VCaP (cell line): ENCODE measurements at regions not wholly inside any gene's neighbourhood (a gene's known extent, or its start where the extent isn't known, plus 50 kb on each side); places are given as distances from the start of the nearest gene placed in this dataset.
"Not testable (repeated sequence)": the region's sequence is repeated elsewhere in the genome, so short reads cannot be mapped to it uniquely, and the experiment has no call there.

Experiments used
- H3K27ac ChIP-seq: fragments of 450-650 bp; 2 replicates; pipeline ENCODE4 v1.5.1; 2017
- TF ChIP-seq, protein P1 (sequence below): fragments of 450-650 bp; conservative IDR thresholded peaks from 2 replicates; pipeline ENCODE4 v1.5.1; 2017; ENCODE audit warnings: mild to moderate bottlenecking, moderate library complexity

DNA sequence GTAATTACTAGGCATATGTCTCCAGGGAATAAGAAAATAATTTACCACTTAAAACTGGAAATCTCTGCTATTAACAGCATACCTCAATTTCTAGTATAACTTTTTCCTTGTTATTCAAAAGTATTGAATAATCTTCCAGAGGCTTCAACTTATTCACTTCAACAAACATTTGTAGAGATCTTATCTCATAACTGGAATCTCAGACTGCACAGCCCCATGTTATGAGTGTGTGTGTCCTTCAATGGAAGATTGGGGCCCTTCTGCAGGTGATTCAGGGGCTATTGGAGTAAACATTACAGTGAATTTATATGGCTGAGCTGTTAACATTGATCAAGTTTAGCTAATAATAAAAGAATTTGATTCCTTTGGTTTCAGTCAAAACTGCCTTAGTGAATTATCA lies 946.1 kb downstream of the TTLL7 start:
- TF ChIP-seq, protein P1, sequence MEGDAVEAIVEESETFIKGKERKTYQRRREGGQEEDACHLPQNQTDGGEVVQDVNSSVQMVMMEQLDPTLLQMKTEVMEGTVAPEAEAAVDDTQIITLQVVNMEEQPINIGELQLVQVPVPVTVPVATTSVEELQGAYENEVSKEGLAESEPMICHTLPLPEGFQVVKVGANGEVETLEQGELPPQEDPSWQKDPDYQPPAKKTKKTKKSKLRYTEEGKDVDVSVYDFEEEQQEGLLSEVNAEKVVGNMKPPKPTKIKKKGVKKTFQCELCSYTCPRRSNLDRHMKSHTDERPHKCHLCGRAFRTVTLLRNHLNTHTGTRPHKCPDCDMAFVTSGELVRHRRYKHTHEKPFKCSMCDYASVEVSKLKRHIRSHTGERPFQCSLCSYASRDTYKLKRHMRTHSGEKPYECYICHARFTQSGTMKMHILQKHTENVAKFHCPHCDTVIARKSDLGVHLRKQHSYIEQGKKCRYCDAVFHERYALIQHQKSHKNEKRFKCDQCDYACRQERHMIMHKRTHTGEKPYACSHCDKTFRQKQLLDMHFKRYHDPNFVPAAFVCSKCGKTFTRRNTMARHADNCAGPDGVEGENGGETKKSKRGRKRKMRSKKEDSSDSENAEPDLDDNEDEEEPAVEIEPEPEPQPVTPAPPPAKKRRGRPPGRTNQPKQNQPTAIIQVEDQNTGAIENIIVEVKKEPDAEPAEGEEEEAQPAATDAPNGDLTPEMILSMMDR, result no peak
- H3K27ac ChIP-seq, result peak overlapping the region; percentile 68

DNA sequence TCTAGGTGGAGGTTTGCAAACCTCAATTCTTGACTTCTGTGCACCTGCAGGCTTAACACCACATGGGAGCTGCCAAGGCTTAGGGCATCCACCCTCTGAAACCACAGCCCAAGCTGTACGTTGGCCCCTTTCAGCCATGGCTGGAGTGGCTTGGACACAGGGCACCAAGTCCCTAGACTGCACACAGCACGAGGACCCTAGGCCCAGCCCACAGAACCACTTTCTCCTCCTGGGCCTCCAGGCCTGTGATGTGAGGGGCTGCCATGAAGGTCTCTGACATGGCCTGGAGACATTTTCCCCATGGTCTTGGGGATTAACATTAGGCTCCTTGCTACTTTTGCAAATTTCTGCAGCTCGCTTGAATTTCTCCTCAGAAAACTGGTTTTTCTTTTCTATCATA lies 947.9 kb downstream of the TTLL7 start:
- not testable (repeated sequence) for H3K27ac ChIP-seq

DNA sequence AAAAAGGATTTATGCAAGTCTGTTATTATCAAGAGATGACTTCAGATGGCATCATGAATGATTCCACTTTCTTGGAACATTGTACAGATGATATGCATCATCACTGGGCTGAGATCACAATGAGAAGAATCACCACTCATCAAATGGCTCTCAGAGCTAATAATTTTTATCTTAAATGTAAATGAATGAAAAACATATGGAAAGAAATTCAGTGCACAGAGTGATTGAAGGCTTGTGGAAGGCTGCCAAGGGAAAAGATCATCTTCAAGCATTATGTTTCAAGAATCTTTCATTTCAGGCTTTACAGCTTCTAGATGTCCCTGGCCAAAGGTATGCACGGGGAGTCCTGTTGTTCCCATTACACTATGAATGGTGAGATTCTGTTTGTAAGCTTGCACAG lies 955.7 kb downstream of the TTLL7 start:
- no peak overlapping the region for H3K27ac ChIP-seq
- TF ChIP-seq, protein P1, result no peak

DNA sequence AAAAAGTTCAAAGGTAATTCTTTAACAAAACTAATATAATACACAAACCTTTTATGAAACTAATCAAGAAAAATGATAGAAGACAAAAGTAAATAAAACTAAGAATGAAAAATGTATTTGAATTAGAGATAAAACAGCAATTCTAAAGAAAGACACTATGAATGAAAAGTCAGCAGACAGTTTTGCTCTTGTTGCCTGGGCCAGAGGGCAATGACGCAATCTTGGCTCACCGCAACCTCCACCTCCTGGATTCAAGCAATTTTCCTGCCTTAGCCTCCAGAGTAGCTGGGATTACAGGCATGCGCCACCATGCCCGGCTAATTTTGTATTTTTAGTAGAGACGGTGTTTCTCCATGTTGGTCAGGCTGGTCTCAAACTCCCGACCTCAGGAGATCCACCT lies 959.8 kb downstream of the TTLL7 start:
- H3K27ac ChIP-seq, result not testable (repeated sequence)

DNA sequence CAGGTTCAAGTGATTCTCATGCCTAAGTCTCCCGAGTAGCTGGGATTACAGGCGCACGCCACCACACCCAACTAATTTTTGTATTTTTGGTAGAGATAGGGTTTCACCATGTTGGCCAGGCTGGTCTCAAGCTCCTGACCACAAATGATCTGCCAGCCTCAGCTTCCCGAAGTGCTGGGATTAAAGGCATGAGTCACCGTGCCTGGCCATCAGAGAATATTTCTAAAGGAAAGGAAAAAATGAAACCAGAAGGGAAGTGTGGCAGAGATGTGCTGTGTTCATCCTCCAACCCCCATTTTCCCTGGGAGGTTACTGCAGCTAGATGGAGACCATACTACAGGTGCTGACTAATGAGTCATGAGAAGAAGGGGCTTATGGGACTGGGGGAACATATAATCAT lies 964.1 kb downstream of the TTLL7 start:
- H3K27ac ChIP-seq, result no peak overlapping the region
- TF ChIP-seq, protein P1, result no peak

DNA sequence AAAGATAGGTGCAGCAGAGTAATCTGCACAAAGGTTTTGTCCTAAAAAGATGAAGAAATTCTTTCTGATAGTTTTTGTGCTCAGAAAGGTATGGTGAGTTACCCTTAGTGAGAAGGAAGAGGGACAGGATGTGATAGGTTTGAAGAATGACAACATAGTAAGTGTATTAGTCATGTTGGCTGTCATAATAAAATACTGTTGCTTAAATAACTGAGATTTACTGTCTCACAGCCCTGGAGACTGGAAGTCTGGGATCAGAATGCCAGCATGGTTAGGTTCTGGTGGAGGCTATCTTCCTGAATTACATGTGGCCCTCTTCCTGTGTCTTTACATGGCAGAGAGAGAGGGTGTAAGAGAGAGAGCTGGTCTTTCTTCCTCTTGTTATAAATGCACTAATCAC lies 965.2 kb downstream of the TTLL7 start:
- H3K27ac ChIP-seq, result no peak overlapping the region
- TF ChIP-seq, protein P1, result no peak

DNA sequence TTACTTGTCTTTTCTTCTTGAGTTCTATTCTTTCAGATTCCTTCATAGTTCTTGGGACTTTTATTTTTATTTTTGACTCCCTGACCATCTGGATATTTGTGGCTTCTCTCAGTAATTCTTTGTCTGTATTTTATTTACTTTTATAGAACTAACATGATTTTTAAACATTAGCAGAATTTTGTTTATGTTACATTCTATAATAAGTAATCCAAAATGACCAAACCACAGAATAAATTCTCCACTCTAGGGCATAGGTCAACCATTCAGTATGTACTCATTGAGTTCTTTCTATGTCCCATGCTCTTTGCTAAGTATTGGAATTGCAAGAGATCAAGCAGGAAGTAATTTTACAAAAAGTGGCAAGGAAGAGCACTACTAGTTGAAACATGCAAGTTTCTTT lies 969.0 kb downstream of the TTLL7 start:
- TF ChIP-seq, protein P1, result no peak
- H3K27ac ChIP-seq, result no peak overlapping the region

DNA sequence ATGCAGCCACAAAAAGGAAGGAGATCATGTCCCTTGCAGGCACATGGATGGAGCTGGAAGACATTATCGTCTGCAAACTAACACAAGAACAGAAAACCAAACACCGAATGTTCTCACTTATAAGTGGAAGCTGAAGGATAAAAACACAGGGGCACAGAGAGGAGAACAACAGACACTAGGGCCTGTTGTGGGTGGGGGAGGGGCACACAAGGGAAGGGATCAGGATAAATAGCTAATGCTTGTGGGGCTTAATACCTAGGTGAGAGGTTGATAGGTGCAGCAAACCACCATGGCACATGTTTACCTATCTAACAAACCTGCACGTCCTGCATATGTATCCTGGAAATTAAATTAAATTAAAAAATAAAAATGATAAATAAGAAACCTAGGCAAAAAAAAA lies 969.9 kb downstream of the TTLL7 start:
- TF ChIP-seq, protein P1, result no peak
- no peak overlapping the region for H3K27ac ChIP-seq

DNA sequence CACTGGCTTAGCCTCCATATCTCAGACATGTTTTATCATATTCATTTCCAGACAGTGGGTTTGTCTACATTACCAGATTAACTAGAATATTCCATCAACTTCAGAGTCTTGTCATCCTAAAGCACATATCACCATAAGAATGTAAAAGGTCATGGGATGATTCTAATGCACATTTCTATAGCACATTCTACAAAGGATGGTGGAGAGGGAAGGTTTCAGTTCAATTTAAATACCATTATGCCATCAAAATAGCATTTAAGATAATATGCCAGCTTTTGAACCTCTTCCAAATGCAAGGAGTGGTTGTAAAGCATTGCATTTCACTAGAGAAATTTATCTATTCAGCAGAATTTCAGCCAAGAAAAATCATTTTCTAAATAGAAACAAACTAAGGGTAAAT lies 970.5 kb downstream of the TTLL7 start:
- H3K27ac ChIP-seq, result no peak overlapping the region
- TF ChIP-seq, protein P1, result no peak
